NOMO-1 treated with DMSO at 0.1 percent for 48 hours (cell line): ENCODE measurements at regions not wholly inside any gene's neighbourhood (a gene's known extent, or its start where the extent isn't known, plus 50 kb on each side); places are given as distances from the start of the nearest gene placed in this dataset.

Experiments used
- DNase-seq: peaks from one replicate; lab custom pipeline; 2025; ENCODE audit not compliant: unreplicated experiment; lab: John Stamatoyannopoulos, UW

DNA sequence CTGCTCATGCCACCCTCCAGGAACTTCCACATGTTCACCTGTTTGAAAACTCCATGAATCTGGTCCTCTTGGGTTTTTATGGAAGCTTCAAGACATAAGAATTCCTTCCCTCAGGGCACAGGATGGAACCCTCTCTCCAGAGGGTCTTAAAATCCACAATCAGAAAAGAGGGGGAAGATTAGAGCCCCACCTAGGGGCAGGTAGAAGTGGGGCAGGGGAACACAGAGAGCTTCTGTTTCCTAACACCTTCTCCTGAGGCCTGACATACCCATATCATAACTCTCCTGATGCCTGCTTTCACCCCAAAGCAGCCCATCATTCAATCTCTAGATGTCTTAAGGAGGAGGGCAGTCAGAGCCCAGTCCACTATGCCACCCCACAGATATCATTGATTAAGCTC is 1087.7 kb upstream of the ARRDC3 start:
- no peak for DNase-seq

DNA sequence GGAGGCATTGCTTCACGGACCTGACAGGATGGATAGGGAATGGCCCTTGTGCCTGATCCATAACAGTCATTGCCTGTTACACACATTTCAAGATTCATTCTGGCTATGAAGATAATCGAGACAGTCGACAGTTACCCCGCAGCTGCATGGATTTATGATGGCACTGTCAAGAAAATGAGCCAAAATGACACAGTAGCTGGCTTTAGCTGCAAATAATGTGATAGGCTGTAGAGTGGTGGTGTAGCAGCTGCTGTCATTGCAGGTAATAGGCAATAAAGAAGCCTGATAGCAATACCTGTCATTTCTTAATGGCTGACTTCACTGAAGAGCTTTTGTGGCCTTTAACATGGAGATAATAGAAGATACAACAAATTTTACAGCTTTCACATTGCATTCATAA is 1085.2 kb upstream of the ARRDC3 start:
- no peak for DNase-seq

- no peak for DNase-seq
Observed at GRCh38 chr5:92467695-92468094, 1084.6 kb upstream of the ARRDC3 start.

DNA sequence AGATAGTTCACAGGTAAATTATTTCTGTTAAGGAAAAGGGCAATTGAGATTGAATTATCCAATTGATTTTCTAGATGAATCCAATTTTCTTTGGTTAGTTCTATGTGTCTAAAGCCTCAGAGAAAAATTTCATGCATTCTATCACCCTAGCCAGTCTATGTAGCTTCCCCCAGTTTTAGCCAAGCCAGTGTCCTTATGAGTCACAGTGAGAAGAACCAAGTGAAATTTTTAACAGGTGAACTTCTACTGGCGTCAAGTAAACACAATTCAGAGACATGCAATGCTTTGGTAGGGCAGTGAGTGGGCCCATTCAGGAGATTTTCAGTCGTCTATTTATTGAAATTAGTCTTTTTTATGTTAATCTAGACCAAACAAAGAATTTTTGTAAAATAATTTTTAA is 1077.4 kb upstream of the ARRDC3 start:
- DNase-seq = no peak

GRCh38 chr5:92459654-92460053 is 1076.5 kb upstream of the ARRDC3 start:
- no peak for DNase-seq

DNA sequence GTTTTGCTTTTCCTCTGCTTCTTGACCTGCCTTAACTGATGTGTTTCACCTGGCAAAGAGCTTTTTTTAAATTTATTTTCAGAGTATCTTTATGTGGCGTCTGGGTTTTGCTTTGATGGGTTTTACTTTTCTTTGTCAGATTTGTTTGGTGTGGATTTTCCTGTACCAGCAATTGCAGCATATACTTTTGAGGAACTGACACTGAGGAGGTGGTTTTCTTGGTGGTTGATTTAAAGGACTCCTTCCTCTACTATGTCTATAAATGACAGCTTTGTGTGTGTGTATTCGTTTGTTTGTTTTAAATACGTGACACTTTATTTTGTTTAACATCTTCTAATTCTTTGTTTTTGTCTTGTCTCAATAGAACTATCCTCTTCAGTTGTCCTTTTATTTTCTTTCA is 1071.9 kb upstream of the ARRDC3 start:
- DNase-seq = peak; percentile 1

- DNase-seq = no peak
Observed at GRCh38 chr5:92444888-92445287, 1061.8 kb upstream of the ARRDC3 start.

DNA sequence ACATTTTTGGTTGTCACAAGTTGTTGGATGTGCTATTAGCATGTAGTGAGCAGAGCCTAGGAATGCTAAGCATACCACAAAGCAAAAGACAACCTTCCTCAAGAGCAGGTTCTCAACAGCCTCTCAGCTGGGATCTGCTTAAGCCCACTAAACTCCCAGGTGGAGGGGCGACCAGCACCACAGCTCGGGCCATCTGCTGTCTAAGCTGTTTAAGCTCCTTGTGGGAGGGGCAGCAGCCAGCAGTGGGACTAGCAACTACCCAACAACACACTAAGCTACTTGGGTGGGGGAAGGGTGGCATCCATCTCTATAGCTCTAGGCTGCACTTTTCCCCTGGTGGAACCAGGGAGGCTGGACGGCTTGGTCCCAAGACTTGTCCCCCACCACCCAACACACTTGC is 1052.7 kb upstream of the ARRDC3 start:
- DNase-seq = no peak

GRCh38 chr5:92429646-92430045 is 1046.5 kb upstream of the ARRDC3 start:
- DNase-seq = no peak

DNA sequence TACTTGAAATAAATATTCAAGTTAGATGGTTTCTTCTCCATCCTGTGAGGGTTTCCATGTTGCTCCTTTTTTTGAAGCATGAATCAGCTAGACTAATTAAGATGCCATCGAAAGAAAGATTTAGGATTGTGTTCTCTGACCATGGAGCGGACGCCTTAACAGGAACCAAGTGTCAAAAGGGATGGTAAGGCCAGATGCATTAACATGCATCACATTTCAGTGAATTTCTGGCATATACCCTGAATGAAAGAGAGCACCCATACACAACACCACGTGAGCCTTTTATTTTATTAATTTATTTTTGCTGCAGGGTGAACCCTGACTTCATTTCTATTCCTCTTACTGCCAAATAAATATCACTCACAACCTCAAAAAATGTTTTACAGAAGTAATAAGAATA is 1045.3 kb upstream of the ARRDC3 start:
- DNase-seq = no peak

- DNase-seq = no peak
Observed at GRCh38 chr5:92424785-92425426, 1041.8 kb upstream of the ARRDC3 start.

DNA sequence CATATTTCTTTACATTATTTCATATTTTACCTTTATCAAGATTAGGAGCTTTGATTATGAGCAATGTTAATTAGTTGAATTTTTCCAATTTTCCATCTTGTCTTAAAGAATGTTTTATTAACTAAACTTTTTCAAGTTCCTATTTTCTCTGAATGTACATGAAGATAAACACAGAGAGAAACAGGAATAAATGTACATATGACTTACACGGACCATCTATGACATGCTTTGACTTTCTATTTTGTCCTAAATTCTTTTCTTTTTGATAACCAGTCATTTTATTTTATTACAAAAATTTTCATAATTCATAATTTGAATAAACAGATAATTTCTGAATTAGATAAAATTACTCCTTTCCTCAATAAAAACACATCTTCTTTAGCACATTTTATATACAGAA is 1038.8 kb upstream of the ARRDC3 start:
- no peak for DNase-seq

- DNase-seq = no peak
Observed at GRCh38 chr5:92421196-92421595, 1038.1 kb upstream of the ARRDC3 start.

DNA sequence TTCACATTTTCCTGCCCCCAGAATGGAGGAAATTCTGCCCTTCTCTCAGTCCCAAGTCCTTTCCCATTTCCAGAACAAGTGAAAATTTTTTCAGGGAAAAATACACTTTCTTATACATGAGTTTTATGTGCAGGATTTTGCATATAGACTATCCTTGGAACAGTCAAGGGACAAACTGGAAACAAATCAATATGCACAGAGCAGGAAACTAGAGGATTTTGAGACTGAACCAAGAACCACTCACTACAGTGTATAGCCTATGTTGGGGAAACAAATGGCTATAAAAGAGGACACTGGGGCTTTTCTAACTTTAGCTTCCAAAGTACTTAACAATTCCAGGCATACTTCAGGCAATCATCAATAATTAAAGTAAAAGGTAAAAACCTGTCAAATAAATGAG is 1036.1 kb upstream of the ARRDC3 start:
- no peak for DNase-seq

GRCh38 chr5:92418341-92418740 is 1035.2 kb upstream of the ARRDC3 start:
- DNase-seq = no peak

GRCh38 chr5:92409134-92409533 is 1026.0 kb upstream of the ARRDC3 start:
- DNase-seq = no peak

DNA sequence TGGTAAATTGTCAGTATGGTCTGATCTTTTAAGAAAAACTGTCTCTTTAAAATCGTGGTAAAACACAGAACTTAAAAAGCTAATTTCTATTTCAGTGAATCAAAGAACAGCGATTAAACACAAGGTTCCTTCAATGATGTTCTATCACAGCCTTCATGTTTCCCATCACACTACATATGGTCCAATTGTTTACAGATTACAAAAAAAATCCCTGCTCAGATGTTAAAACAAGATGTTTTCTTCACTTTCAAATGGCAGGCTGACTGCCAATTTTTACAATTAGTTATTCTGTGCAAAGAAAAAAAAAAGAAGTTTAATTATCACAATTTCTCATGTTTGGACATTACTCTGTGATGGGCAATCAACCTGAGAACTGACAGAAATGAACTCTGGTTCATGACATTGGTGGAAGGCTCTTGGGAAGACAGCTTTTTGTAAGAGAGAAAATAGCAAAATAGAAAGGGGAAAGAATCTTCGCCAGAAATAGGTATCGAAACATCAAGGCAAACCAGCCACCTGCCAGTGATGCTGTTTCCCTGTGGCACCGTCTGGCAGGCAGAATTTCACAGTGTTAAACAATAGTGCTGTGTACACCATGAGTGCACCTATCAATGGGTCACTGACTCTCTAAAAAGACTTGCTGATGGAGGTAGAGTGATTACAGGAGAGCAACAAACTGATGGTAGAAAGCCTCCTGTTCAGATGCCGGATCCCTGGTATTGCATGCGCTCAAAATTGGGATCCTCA is 1020.0 kb upstream of the ARRDC3 start:
- DNase-seq = no peak

DNA sequence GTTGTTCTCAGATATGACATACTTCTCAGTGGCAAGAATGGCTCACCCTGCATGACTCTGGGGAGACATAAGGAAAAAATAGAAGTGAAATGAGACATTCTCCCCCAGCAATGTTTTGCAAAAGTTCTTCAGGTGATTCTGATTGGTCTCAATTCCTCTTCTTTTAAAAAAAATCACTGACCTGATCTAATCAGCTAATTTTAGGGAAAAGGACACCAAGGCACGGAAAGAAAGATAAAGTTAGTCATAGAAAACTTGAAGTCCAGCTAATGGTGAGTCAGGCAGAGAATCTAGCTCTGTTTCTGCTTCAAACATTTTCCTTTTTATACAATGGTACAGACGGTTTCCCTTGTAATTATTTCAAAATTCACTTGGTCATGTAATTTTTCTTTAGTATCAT is 1018.9 kb upstream of the ARRDC3 start:
- no peak for DNase-seq

- no peak for DNase-seq
Observed at GRCh38 chr5:92401492-92401891, 1018.4 kb upstream of the ARRDC3 start.

DNA sequence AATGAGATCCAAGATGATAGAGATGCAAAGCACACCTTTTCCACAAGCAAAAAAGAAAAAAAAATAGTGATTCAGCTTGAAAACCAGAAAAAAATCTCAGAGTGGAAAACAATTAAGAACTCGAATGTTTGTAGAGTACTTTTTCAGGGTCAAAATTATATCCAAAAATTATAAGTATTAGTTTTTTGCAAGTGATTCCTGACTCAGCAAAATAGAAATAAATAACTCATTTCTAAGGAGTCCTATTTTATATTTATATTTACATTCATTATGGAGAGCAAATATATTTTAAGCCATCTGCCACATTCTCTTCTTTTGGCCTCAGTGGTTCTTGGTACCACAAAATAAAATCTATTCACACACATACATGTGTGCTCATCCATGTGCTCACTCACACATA is 1011.8 kb upstream of the ARRDC3 start:
- no peak for DNase-seq

DNA sequence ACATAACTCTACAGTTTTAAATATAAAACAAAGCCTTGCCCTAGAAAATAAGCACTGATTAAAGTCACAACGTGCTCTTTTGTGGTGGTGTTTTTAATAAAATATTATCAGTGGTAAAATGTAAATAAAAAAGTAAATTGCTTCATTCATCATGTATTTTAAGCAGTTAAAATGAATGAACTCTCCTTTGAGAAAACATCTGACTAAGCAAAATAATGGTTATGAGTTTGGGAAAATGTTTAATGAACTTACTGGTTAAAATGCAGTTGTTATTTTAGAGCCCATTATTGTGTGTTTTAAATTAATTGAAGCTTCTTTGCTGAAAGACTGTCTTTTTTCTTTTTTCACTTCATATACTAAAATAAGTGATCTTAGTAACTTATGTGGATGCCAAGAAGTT is 1007.5 kb upstream of the ARRDC3 start:
- DNase-seq = no peak

- DNase-seq = no peak
Observed at GRCh38 chr5:92380069-92380770, 997.1 kb upstream of the ARRDC3 start.
